WTC11 (cell line): ENCODE measurements at regions not wholly inside any gene's neighbourhood (a gene's known extent, or its start where the extent isn't known, plus 50 kb on each side); places are given as distances from the start of the nearest gene placed in this dataset.

Experiments
- CREM ChIP-seq: sonication (generic); formaldehyde crosslinking; IDR thresholded peaks from 2 replicates; pipeline ENCODE4 v1.8.1; 2022; ENCODE audit warnings: mild to moderate bottlenecking, missing genetic modification reagents, moderate library complexity
- FOXP1 ChIP-seq: sonication (generic); formaldehyde crosslinking; IDR thresholded peaks from 2 replicates; pipeline ENCODE4 v1.8.0; 2022; ENCODE audit warnings: missing genetic modification reagents, mild to moderate bottlenecking, moderate library complexity, borderline replicate concordance
- JUN ChIP-seq: sonication (generic); formaldehyde crosslinking; IDR thresholded peaks from 2 replicates; pipeline ENCODE4 v1.8.0; 2023; ENCODE audit warnings: mild to moderate bottlenecking, missing genetic modification reagents
- NR2C2 ChIP-seq: sonication (generic); formaldehyde crosslinking; IDR thresholded peaks from 2 replicates; pipeline ENCODE4 v1.8.0; 2022; ENCODE audit warnings: mild to moderate bottlenecking, missing genetic modification reagents
- SP1 ChIP-seq: sonication (generic); formaldehyde crosslinking; conservative IDR thresholded peaks from 2 replicates; pipeline ENCODE4 v1.8.1; 2022; ENCODE audit warnings: missing genetic modification reagents
- TP53 ChIP-seq: sonication (generic); formaldehyde crosslinking; IDR thresholded peaks from 2 replicates; pipeline ENCODE4 v1.8.1; 2023; ENCODE audit warnings: mild to moderate bottlenecking, missing genetic modification reagents
- ZNF416 ChIP-seq: fragments of 250-450 bp; sonication (Bioruptor Pico); IDR thresholded peaks from 2 replicates; pipeline ENCODE4 v1.9.0; 2021; ENCODE audit warnings: mild to moderate bottlenecking, inconsistent platforms
- TF ChIP-seq, protein P1 (sequence below): sonication (generic); formaldehyde crosslinking; IDR thresholded peaks from 2 replicates; pipeline ENCODE4 v1.8.0; 2022; ENCODE audit warnings: mild to moderate bottlenecking, missing genetic modification reagents
- TF ChIP-seq, protein P2 (sequence below): sonication (generic); formaldehyde crosslinking; IDR thresholded peaks from 2 replicates; pipeline ENCODE4 v1.8.1; 2023; ENCODE audit warnings: mild to moderate bottlenecking, missing genetic modification reagents, borderline replicate concordance
- TF ChIP-seq, protein P3 (sequence below): sonication (generic); formaldehyde crosslinking; IDR thresholded peaks from 2 replicates; pipeline ENCODE4 v1.8.1; 2023; ENCODE audit warnings: mild to moderate bottlenecking, missing genetic modification reagents
- TF ChIP-seq, protein P4 (sequence below): fragments of 200-600 bp; IDR thresholded peaks from 2 replicates; pipeline ENCODE4 v1.8.0; 2022; ENCODE audit warnings: antibody characterized with exemption
- TF ChIP-seq, protein P5 (sequence below): sonication (generic); formaldehyde crosslinking; IDR thresholded peaks from 2 replicates; pipeline ENCODE4 v1.8.1; 2023; ENCODE audit warnings: mild to moderate bottlenecking, moderate library complexity, missing genetic modification reagents

DNA sequence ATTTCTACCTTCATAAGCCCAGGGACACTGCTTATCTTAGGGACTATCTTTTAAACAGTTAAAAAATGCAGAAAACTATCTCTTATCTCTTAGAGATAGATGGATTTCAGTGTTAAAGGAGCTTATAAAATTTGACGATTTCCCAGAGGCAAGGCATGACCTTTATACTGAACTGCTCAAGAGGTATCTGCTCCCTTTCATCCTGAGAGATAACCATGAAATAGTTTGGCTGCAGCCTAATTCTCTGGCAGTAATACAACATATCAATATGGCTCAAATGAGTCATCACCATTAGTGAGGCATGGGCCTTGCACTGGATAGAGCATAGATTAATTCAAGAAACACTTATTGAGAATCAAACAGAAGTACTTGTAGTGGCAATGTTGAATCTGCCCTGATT is 348.2 kb upstream of the GRIA3 start:
- TF ChIP-seq, protein P1, sequence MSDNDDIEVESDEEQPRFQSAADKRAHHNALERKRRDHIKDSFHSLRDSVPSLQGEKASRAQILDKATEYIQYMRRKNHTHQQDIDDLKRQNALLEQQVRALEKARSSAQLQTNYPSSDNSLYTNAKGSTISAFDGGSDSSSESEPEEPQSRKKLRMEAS = no peak
- TF ChIP-seq, protein P2, sequence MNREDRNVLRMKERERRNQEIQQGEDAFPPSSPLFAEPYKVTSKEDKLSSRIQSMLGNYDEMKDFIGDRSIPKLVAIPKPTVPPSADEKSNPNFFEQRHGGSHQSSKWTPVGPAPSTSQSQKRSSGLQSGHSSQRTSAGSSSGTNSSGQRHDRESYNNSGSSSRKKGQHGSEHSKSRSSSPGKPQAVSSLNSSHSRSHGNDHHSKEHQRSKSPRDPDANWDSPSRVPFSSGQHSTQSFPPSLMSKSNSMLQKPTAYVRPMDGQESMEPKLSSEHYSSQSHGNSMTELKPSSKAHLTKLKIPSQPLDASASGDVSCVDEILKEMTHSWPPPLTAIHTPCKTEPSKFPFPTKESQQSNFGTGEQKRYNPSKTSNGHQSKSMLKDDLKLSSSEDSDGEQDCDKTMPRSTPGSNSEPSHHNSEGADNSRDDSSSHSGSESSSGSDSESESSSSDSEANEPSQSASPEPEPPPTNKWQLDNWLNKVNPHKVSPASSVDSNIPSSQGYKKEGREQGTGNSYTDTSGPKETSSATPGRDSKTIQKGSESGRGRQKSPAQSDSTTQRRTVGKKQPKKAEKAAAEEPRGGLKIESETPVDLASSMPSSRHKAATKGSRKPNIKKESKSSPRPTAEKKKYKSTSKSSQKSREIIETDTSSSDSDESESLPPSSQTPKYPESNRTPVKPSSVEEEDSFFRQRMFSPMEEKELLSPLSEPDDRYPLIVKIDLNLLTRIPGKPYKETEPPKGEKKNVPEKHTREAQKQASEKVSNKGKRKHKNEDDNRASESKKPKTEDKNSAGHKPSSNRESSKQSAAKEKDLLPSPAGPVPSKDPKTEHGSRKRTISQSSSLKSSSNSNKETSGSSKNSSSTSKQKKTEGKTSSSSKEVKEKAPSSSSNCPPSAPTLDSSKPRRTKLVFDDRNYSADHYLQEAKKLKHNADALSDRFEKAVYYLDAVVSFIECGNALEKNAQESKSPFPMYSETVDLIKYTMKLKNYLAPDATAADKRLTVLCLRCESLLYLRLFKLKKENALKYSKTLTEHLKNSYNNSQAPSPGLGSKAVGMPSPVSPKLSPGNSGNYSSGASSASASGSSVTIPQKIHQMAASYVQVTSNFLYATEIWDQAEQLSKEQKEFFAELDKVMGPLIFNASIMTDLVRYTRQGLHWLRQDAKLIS = no peak
- TF ChIP-seq SP1 (CRISPR knock-in tag) = no peak
- TF ChIP-seq, protein P3, sequence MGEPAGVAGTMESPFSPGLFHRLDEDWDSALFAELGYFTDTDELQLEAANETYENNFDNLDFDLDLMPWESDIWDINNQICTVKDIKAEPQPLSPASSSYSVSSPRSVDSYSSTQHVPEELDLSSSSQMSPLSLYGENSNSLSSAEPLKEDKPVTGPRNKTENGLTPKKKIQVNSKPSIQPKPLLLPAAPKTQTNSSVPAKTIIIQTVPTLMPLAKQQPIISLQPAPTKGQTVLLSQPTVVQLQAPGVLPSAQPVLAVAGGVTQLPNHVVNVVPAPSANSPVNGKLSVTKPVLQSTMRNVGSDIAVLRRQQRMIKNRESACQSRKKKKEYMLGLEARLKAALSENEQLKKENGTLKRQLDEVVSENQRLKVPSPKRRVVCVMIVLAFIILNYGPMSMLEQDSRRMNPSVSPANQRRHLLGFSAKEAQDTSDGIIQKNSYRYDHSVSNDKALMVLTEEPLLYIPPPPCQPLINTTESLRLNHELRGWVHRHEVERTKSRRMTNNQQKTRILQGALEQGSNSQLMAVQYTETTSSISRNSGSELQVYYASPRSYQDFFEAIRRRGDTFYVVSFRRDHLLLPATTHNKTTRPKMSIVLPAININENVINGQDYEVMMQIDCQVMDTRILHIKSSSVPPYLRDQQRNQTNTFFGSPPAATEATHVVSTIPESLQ (CRISPR knock-in tag) = no peak
- TF ChIP-seq NR2C2 (CRISPR knock-in tag) = no peak
- no peak for TF ChIP-seq ZNF416
- TF ChIP-seq, protein P4, sequence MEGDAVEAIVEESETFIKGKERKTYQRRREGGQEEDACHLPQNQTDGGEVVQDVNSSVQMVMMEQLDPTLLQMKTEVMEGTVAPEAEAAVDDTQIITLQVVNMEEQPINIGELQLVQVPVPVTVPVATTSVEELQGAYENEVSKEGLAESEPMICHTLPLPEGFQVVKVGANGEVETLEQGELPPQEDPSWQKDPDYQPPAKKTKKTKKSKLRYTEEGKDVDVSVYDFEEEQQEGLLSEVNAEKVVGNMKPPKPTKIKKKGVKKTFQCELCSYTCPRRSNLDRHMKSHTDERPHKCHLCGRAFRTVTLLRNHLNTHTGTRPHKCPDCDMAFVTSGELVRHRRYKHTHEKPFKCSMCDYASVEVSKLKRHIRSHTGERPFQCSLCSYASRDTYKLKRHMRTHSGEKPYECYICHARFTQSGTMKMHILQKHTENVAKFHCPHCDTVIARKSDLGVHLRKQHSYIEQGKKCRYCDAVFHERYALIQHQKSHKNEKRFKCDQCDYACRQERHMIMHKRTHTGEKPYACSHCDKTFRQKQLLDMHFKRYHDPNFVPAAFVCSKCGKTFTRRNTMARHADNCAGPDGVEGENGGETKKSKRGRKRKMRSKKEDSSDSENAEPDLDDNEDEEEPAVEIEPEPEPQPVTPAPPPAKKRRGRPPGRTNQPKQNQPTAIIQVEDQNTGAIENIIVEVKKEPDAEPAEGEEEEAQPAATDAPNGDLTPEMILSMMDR = no peak
- TF ChIP-seq TP53 (CRISPR knock-in tag) = no peak
- TF ChIP-seq CREM = no peak
- no peak for TF ChIP-seq JUN
- TF ChIP-seq, protein P5, sequence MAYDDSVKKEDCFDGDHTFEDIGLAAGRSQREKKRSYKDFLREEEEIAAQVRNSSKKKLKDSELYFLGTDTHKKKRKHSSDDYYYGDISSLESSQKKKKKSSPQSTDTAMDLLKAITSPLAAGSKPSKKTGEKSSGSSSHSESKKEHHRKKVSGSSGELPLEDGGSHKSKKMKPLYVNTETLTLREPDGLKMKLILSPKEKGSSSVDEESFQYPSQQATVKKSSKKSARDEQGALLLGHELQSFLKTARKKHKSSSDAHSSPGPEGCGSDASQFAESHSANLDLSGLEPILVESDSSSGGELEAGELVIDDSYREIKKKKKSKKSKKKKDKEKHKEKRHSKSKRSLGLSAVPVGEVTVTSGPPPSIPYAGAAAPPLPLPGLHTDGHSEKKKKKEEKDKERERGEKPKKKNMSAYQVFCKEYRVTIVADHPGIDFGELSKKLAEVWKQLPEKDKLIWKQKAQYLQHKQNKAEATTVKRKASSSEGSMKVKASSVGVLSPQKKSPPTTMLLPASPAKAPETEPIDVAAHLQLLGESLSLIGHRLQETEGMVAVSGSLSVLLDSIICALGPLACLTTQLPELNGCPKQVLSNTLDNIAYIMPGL = no peak
- no peak for TF ChIP-seq FOXP1
